Adrenal gland (tissue), 5 donors: ENCODE measurements at regions not wholly inside any gene's neighbourhood (a gene's known extent, or its start where the extent isn't known, plus 50 kb on each side); places are given as distances from the start of the nearest gene placed in this dataset.

ENCODE experiments used
- CTCF ChIP-seq, 6 experiments: fragments of 450-650 bp in 4 of 6; fragments of 200-600 bp in 2 of 6; sonication (generic) in 1 of 6; IDR thresholded peaks; 1 replicate in 5 of 6; 2 replicates in 1 of 6; pipeline versions ENCODE4 v1.5.1 to v1.8.0; 2016 to 2021; ENCODE audit warnings: antibody characterized with exemption in 6 of 6, mild to moderate bottlenecking in 2 of 6, moderate library complexity in 1 of 6
- POLR2A ChIP-seq, 2 donors: fragments of 450-650 bp; IDR thresholded peaks; one replicate each; pipeline ENCODE4 v1.6.1; 2017; ENCODE audit warnings: antibody characterized with exemption in 2 of 2, mild to moderate bottlenecking in 2 of 2, moderate library complexity in 1 of 2
- donor health status: DM: no; HTN: no; CAD: no.

GRCh38 chr15:56839641-56840040 lies 78.8 kb upstream of the TCF12 start:
- TF ChIP-seq CTCF (IDR thresholded peaks at IDR 0.05) (no peak), POLR2A (IDR thresholded peaks at IDR 0.05) (no peak)
